DOHH2 (cell line): ENCODE measurements at regions not wholly inside any gene's neighbourhood (a gene's known extent, or its start where the extent isn't known, plus 50 kb on each side); places are given as distances from the start of the nearest gene placed in this dataset.

Experiments
- CTCF ChIP-seq: fragments of 200-600 bp; sonication (generic); IDR thresholded peaks from one replicate; pipeline ENCODE4 v1.5.1; 2014; ENCODE audit warnings: antibody characterized with exemption, mild to moderate bottlenecking, low read depth, low read length; ENCODE audit not compliant: poor library complexity, severe bottlenecking
- EZH2phosphoT487 ChIP-seq: fragments of 200-600 bp; sonication (generic); IDR thresholded peaks from 2 replicates; pipeline ENCODE4 v1.6.1; 2017; ENCODE audit warnings: borderline replicate concordance, mild to moderate bottlenecking, antibody characterized with exemption, low read length, moderate library complexity, mixed read lengths

- TF ChIP-seq CTCF (no peak), EZH2phosphoT487 (no peak)
Observed at GRCh38 chr5:89573345-89573744, 690.4 kb upstream of the MEF2C start.
